NCI-H2107 treated with DMSO at 0.1 percent for 48 hours (cell line): ENCODE measurements at regions not wholly inside any gene's neighbourhood (a gene's known extent, or its start where the extent isn't known, plus 50 kb on each side); places are given as distances from the start of the nearest gene placed in this dataset.

Experiments
- DNase-seq: peaks from one replicate; lab custom pipeline; 2025; ENCODE audit not compliant: unreplicated experiment; lab: John Stamatoyannopoulos, UW

GRCh38 chr11:87972133-87972532, 203.1 kb downstream of the RAB38 start:
- no peak for DNase-seq

GRCh38 chr11:87971354-87971753, 203.9 kb downstream of the RAB38 start:
- DNase-seq: no peak

- no peak for DNase-seq
Observed at GRCh38 chr11:87970762-87971161, 204.5 kb downstream of the RAB38 start.

- no peak for DNase-seq
Observed at GRCh38 chr11:87967459-87967858, 207.8 kb downstream of the RAB38 start.

- no peak for DNase-seq
Observed at GRCh38 chr11:87966694-87967093, 208.5 kb downstream of the RAB38 start.

GRCh38 chr11:87966216-87966615, 209.0 kb downstream of the RAB38 start:
- DNase-seq: no peak

- DNase-seq: no peak
Observed at GRCh38 chr11:87961606-87962005, 213.6 kb downstream of the RAB38 start.

- DNase-seq: no peak
Observed at GRCh38 chr11:87957961-87958360, 217.3 kb downstream of the RAB38 start.

GRCh38 chr11:87954476-87954875, 220.8 kb downstream of the RAB38 start:
- DNase-seq: no peak

- DNase-seq: no peak
Observed at GRCh38 chr11:87942786-87943185, 232.5 kb downstream of the RAB38 start.

GRCh38 chr11:87934182-87934581, 241.1 kb downstream of the RAB38 start:
- no peak for DNase-seq

GRCh38 chr11:87926250-87926970, 248.8 kb downstream of the RAB38 start:
- DNase-seq: no peak

GRCh38 chr11:87924125-87924524, 251.1 kb downstream of the RAB38 start:
- no peak for DNase-seq

- DNase-seq: no peak
Observed at GRCh38 chr11:87917111-87917510, 258.1 kb downstream of the RAB38 start.

GRCh38 chr11:87909178-87909577, 266.1 kb downstream of the RAB38 start:
- DNase-seq: no peak

- no peak for DNase-seq
Observed at GRCh38 chr11:87908086-87908485, 267.2 kb downstream of the RAB38 start.

GRCh38 chr11:87903345-87903744, 271.9 kb downstream of the RAB38 start:
- no peak for DNase-seq

GRCh38 chr11:87901341-87901740, 273.9 kb downstream of the RAB38 start:
- DNase-seq: no peak

GRCh38 chr11:87897921-87898320, 277.3 kb downstream of the RAB38 start:
- no peak for DNase-seq

- no peak for DNase-seq
Observed at GRCh38 chr11:87897071-87897470, 278.2 kb downstream of the RAB38 start.

- DNase-seq: no peak
Observed at GRCh38 chr11:87894961-87895360, 280.3 kb downstream of the RAB38 start.

GRCh38 chr11:87892291-87892690, 283.0 kb downstream of the RAB38 start:
- DNase-seq: no peak

- DNase-seq: no peak
Observed at GRCh38 chr11:87889126-87889525, 286.1 kb downstream of the RAB38 start.
